ENCODE measurements at regions not wholly inside any gene's neighbourhood (a gene's known extent, or its start where the extent isn't known, plus 50 kb on each side); places are given as distances from the start of the nearest gene placed in this dataset.

DNA sequence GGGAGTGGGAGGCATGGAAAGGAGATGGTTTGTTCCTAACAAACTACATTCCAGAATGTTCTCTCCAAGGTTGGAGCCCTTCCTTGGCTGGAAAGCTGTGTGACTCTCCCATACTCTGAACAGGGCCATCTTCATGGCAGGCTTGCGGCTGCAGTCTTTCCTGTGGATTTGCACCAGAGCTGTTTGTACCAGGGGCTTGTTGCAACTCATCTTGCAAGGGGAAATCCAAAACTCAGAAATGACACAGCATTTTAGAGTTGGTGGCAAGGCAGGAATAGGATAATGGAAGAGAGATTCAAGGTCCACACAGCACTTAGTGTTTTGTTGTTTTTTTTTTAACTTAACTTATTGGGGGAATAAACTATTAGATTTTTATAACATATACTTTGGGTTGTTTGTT lies 73.7 kb upstream of the ZNF516 start:
- Histone ChIP-seq H3K79me1 (ENCODE audit: insufficient read depth, low read depth, low read length, poor library complexity, severe bottlenecking) (no peaks in the 10 kb centered on the region), H2AFZ (ENCODE audit: low read length) (no peak overlapping the region), H2BK12ac (ENCODE audit: insufficient read length, low read depth, low read length) (no peak overlapping the region), H4K20me1 (ENCODE audit: control insufficient read depth, insufficient read depth, insufficient read length) (peaks cover 2% of the 10 kb centered on the region), H2BK120ac (ENCODE audit: low read depth, low read length, poor library complexity, severe bottlenecking) (no peak overlapping the region), H4K8ac (replicated peaks; ENCODE audit: insufficient read length, low read depth, low read length) (no peak overlapping the region), H2BK5ac (ENCODE audit: insufficient read length, low read length) (no peak overlapping the region), H2BK20ac (ENCODE audit: low read depth, low read length, poor library complexity, severe bottlenecking) (no peak overlapping the region), H3K27me3 (ENCODE audit: insufficient read depth, low read length) (no peaks in the 10 kb centered on the region; the same call in 1 of the 2 replicates), H4K5ac (ENCODE audit: insufficient read length, low read depth, low read length) (no peak overlapping the region), H3K79me2 (ENCODE audit: insufficient read depth, low read length) (no peaks in the 10 kb centered on the region), H3T11ph (ENCODE audit: low read length) (no peak overlapping the region), H3K4ac (ENCODE audit: low read depth, low read length) (no peak overlapping the region), H2BK15ac (ENCODE audit: low read depth, low read length) (no peak overlapping the region), H3K4me2 (ENCODE audit: insufficient read depth, insufficient read length, low read length) (no peak overlapping the region), H3K23me2 (ENCODE audit: insufficient read length, low read depth, low read length, poor library complexity, severe bottlenecking) (no peaks in the 10 kb centered on the region), H3K18ac (ENCODE audit: insufficient read length, low read depth, low read length) (no peak overlapping the region), H2AK5ac (ENCODE audit: insufficient read length, low read length) (no peak overlapping the region), H4K91ac (ENCODE audit: insufficient read length, low read depth, low read length) (no peak overlapping the region), H3K23ac (ENCODE audit: insufficient read length, low read depth, low read length) (no peak overlapping the region), H3K27ac (ENCODE audit: insufficient read length, low read depth, low read length) (no peak overlapping the region), H3K4me1 (ENCODE audit: insufficient read depth, low read length) (peaks cover 4% of the 10 kb centered on the region; the same call in 1 of the 2 replicates), H3K14ac (ENCODE audit: insufficient read depth, low read length) (no peak overlapping the region), H3K56ac (ENCODE audit: insufficient read length, low read depth, low read length) (no peak overlapping the region), H3K9ac (ENCODE audit: extremely low read depth, insufficient read length, low read length) (no peak overlapping the region), H3K9me3 (ENCODE audit: control insufficient read depth, low read depth, low read length) (no peaks in the 10 kb centered on the region)
- H3K4me1 Mint-ChIP-seq: peaks cover 27 to 34% of the 10 kb centered on the region in 2 experiments
- WGBS (ENCODE audit: extremely low coverage, insufficient read length, low lambda C conversion rate): no CpG with 5 or more reads among the region's 1 CpG
- H3K27me3 Mint-ChIP-seq (ENCODE audit: low read depth): peaks cover 21% of the 10 kb centered on the region
- TF ChIP-seq, protein P1, sequence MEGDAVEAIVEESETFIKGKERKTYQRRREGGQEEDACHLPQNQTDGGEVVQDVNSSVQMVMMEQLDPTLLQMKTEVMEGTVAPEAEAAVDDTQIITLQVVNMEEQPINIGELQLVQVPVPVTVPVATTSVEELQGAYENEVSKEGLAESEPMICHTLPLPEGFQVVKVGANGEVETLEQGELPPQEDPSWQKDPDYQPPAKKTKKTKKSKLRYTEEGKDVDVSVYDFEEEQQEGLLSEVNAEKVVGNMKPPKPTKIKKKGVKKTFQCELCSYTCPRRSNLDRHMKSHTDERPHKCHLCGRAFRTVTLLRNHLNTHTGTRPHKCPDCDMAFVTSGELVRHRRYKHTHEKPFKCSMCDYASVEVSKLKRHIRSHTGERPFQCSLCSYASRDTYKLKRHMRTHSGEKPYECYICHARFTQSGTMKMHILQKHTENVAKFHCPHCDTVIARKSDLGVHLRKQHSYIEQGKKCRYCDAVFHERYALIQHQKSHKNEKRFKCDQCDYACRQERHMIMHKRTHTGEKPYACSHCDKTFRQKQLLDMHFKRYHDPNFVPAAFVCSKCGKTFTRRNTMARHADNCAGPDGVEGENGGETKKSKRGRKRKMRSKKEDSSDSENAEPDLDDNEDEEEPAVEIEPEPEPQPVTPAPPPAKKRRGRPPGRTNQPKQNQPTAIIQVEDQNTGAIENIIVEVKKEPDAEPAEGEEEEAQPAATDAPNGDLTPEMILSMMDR (conservative IDR thresholded peaks at IDR 0.05): no peak
- H3K36me3 Mint-ChIP-seq (ENCODE audit: insufficient read depth in 1 of 3, low read depth in 3 of 3): no peaks in the 10 kb centered on the region; a peak in 1 of 7 replicates
- H3K27ac Mint-ChIP-seq: no peak overlapping the region
- H3K4me3 Mint-ChIP-seq: no peak overlapping the region
- DNase-seq: no peak
- H3K9me3 Mint-ChIP-seq: no peaks in the 10 kb centered on the region
